Stimulated activated CD8-positive, alpha-beta memory T cell treated with anti-CD3 and anti-CD28 coated beads, Interleukin-15, amount 100 ng/mL, for 1 hour (primary cell): ENCODE measurements at regions not wholly inside any gene's neighbourhood (a gene's known extent, or its start where the extent isn't known, plus 50 kb on each side); places are given as distances from the start of the nearest gene placed in this dataset.
"Not testable (repeated sequence)": the region's sequence is repeated elsewhere in the genome, so short reads cannot be mapped to it uniquely, and the experiment has no call there.

ENCODE experiments used
- DNase-seq: peaks from one replicate; pipeline ENCODE4 v3.0.0-alpha.2; 2020; ENCODE audit warnings: low read depth

GRCh38 chr5:82425591-82425990, 147.4 kb upstream of the RPS23 start:
- no peak for DNase-seq

- DNase-seq, result no peak
Observed at GRCh38 chr5:82424211-82424610, 146.1 kb upstream of the RPS23 start.

GRCh38 chr5:82422751-82423181, 144.6 kb upstream of the RPS23 start:
- no peak for DNase-seq

GRCh38 chr5:82422001-82422740, 144.0 kb upstream of the RPS23 start:
- no peak for DNase-seq

GRCh38 chr5:82421119-82421518, 143.0 kb upstream of the RPS23 start:
- DNase-seq, result no peak

GRCh38 chr5:82420524-82420923, 142.4 kb upstream of the RPS23 start:
- DNase-seq, result not testable (repeated sequence)

GRCh38 chr5:82419559-82420332, 141.6 kb upstream of the RPS23 start:
- no peak for DNase-seq

- no peak for DNase-seq
Observed at GRCh38 chr5:82418608-82418950, 140.4 kb upstream of the RPS23 start.

GRCh38 chr5:82417776-82418607, 139.8 kb upstream of the RPS23 start:
- no peak for DNase-seq

GRCh38 chr5:82416512-82416911, 138.4 kb upstream of the RPS23 start:
- no peak for DNase-seq

GRCh38 chr5:82414041-82414388, 135.9 kb upstream of the RPS23 start:
- no peak for DNase-seq

- no peak for DNase-seq
Observed at GRCh38 chr5:82413302-82414040, 135.3 kb upstream of the RPS23 start.

- no peak for DNase-seq
Observed at GRCh38 chr5:82408033-82408432, 129.9 kb upstream of the RPS23 start.

- no peak for DNase-seq
Observed at GRCh38 chr5:82406205-82406773, 128.1 kb upstream of the RPS23 start.

- DNase-seq, result no peak
Observed at GRCh38 chr5:82405618-82406204, 127.6 kb upstream of the RPS23 start.

- no peak for DNase-seq
Observed at GRCh38 chr5:82405161-82405560, 127.0 kb upstream of the RPS23 start.

GRCh38 chr5:82404382-82404945, 126.3 kb upstream of the RPS23 start:
- no peak for DNase-seq

- no peak for DNase-seq
Observed at GRCh38 chr5:82403724-82404123, 125.6 kb upstream of the RPS23 start.

GRCh38 chr5:82403026-82403425, 124.9 kb upstream of the RPS23 start:
- no peak for DNase-seq

- DNase-seq, result no peak
Observed at GRCh38 chr5:82399111-82399510, 121.0 kb upstream of the RPS23 start.

- DNase-seq, result no peak
Observed at GRCh38 chr5:82397741-82398320, 119.7 kb upstream of the RPS23 start.
